ENCODE measurements at regions not wholly inside any gene's neighbourhood (a gene's known extent, or its start where the extent isn't known, plus 50 kb on each side); places are given as distances from the start of the nearest gene placed in this dataset.

DNA sequence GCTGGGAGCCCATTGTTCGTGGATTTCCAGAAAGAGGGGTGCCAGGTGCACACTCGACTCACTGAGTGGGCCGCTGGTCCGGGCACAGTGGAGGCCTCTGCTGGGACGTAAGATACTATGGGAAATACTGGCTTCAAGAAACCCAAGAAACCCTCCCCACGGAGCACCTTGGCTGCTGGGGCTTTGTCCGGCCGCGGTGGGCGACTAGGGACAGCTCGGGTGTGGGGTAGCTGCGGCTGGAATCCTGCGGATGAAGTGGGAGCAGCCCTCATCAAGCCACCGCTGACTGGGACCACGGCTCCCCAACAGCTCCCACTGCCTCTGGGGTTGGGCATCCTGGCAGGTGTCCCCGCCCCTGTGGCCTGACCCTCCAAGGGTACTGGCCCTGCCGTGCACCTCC, 69.5 kb upstream of the GATA5 start:
- no peak for DNase-seq (ENCODE audit: low spot score)

- DNase-seq (ENCODE audit: low spot score): no peak
Observed at GRCh38 chr20:62545901-62546525, 70.2 kb upstream of the GATA5 start.

DNA sequence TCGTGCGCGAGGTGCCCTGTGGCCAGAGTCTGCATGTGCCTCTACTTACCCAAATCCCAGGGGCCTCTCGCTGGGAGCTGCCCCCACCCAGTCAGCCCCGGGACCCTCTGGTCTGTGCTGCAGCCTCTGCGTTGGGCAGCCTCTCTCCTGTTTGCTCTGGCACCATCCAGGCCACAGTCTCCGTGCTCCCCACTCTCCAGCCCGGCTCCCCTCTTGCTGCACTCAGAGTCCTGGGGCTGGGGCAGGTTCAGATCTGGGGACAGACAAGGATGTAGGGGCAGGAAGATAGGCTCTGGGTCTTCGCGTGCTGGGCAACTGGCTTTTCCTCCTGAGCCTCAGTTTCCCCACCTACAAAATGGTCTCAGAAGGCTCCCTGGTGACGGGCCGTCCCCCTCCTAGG, 70.8 kb upstream of the GATA5 start:
- no peak for DNase-seq (ENCODE audit: low spot score)

DNA sequence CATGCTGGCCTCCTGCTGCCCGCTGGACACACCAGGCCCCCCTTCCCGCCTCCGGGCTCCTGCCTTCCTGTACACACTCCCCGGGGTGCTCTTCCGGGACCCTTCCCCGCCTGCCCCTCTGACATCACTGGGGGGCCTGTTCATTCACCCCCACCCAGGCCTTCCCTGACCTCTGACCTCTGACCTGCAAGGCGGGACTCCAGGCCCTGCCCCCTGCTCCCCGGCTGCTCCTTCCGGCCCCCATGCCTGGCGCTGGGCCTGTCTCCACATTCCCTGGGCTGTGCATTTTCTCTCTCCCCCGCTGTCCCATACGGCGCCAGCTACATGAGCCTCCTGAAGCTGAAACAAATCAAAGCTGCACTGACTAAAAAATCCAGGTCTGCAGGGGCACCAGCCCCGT, 71.6 kb upstream of the GATA5 start:
- no peak for DNase-seq (ENCODE audit: low spot score)

GRCh38 chr20:62548471-62548870, 72.7 kb upstream of the GATA5 start:
- no peak for DNase-seq (ENCODE audit: low spot score)

DNA sequence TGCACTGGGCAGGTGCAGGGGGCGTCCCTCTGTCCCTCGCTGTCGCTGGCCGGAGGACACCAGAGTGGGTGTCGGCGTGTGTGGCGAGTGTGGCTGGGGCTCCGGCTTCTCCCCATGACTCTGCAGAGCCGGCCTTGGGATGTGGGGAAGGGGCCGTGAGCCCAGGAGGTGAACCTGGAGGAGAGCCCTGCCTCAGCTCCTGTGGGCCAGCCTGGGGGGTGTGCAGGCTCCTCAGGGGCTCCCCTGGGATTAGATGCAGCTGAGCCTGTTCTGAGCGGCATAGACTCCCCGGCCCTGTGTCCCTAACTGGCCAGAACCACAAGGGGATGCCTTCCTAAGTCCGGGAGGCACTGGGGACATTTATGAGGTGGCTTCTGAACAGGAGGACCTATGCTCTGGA, 73.2 kb upstream of the GATA5 start:
- no peak for DNase-seq (ENCODE audit: low spot score)

- DNase-seq (ENCODE audit: low spot score): no peak
Observed at GRCh38 chr20:62549499-62550086, 73.8 kb upstream of the GATA5 start.

GRCh38 chr20:62550087-62550632, 74.4 kb upstream of the GATA5 start:
- DNase-seq (ENCODE audit: low spot score): no peak

GRCh38 chr20:62551407-62552323, 75.9 kb upstream of the GATA5 start:
- no peak for DNase-seq (ENCODE audit: low spot score)

DNA sequence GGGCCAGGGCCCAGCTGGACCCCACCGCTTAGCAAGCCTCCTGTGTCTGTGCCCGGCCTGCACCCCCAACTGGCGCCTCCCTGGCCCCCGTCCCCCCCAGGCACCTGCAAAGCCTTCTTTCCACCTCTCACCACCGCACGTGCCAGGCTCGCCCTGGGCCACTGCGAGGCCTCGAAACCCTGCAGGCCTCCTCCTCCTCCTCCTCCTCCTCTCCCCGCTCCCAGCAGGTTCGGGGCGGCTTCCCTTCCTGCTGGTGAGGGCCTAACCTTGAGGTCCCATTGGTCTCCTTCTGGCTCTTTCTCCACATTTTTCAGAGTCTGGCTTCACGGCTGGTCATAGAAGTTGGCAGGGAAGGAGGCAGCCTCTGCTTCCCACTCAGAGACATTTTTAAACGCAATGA, 76.8 kb upstream of the GATA5 start:
- DNase-seq (ENCODE audit: low spot score): no peak

DNA sequence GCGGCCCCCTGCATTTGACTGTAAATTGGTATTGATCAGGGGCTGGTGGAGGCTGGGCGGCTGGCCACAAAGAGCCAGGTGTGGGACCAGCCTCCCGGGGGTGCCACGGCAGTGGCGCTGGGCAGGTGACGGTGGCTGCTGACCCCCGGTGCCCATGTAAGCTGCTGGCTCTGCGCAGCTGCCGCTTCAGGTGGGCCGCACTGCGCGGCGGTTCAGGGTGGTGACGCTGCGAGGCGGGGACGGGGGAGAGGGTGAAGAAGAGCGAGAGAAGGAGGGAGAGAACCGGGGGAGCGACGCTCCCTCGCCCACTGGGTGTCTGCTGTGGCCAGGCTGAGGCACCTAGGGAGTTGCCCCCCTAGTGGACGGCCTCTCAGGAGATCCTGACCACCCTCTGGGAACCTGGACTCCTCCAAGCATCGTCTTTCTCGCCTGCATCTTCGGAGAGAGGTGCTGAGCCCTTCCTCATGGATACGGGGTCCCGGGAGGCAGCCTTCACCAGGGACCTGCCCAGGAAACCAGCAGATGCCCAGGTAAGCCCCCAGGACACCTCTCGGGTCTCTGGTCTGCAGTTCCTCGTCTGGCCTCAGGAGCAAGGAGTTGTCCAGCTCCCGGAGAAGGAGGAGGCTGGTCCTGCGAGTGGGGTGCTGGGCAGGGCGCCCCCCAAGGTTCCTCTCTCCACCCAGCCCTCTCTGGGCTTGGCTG, 77.5 kb upstream of the GATA5 start:
- DNase-seq (ENCODE audit: low spot score): no peak

GRCh38 chr20:62553838-62554161, 78.0 kb upstream of the GATA5 start:
- no peak for DNase-seq (ENCODE audit: low spot score)

- DNase-seq (ENCODE audit: low spot score): no peak
Observed at GRCh38 chr20:62554214-62554897, 78.6 kb upstream of the GATA5 start.

- no peak for DNase-seq (ENCODE audit: low spot score)
Observed at GRCh38 chr20:62554898-62555641, 79.3 kb upstream of the GATA5 start.

DNA sequence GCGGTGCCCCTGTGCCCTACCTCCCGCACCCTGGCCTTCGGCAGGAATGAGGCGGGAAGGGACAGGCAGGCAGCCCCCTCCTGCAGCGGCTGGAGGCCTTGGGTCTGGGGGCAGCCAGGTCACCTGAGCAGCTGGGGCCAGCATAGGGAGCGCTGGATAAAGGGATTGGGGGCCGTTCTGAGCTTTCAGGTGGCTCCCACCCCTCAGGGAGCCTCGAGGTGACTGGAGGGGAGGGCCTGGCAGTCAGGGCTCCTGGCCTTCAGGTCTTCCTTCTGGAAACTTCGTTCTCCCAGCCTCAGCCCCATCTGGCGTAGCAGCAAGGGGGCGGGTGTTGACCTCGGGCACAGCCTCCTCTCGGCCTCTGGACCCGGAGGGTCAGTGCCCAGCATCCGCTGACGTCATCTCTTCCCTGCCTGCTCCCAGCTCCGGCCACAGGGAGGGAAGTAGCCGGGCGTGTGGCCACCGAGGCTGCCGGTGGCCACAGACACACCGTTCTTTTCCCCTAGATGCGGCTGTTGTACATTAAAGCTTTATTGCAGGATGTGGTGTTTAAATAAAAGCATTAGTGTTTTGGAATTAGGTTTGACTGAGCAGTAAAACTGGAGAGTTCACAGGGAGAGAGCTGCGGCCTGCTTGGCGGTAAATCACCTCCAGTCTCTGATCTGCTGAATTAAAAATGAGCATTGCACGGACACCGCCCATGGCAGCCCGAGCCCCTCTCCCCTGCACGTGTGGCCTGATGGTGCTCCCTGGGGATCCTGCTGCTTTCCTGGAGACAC, 80.0 kb upstream of the GATA5 start:
- DNase-seq (ENCODE audit: low spot score): no peak

DNA sequence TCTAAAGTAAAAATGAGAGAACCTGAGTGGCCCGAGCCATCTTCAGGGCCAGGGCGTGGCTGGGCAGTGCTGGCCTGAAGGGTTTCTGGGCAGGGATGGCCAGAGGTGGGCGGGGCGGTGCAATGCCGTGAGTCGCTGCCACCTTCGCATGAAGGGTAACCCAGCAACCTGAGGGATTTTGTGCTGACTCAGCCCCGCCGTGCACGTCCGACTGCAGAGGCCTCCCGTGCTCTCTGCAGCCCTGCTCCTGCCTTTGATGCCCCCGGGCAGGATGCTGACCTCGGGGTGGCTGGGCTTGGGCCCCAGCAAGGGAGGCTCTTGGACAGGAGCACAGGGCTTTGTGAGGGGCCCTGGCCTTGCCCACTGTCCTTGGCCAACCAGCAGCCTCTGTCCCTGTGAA, 81.7 kb upstream of the GATA5 start:
- DNase-seq (ENCODE audit: low spot score): peak; percentile 72

GRCh38 chr20:62557999-62558408, 82.2 kb upstream of the GATA5 start:
- no peak for DNase-seq (ENCODE audit: low spot score)

- no peak for DNase-seq (ENCODE audit: low spot score)
Observed at GRCh38 chr20:62558779-62559178, 83.0 kb upstream of the GATA5 start.

DNA sequence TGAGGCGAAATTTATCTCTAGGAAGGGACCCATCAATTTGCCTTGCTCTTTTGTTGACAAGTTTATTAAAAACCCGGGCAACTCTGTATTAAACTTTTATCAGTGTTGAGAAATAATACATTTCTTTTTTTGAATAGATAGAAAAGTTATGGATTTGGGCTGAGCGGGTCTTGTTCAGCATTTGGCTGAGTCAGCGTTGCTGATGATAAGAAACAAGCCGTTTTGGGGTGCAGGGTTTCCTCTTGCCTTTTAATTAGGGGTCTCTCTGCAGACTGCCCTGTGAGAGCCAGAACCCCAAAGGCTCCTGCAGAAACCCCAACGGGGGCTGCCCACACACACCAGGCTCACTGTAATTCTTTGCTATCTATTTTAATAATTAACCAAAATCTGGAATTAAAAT, 82.1 kb upstream of the SLCO4A1 start:
- DNase-seq (ENCODE audit: low spot score): no peak

DNA sequence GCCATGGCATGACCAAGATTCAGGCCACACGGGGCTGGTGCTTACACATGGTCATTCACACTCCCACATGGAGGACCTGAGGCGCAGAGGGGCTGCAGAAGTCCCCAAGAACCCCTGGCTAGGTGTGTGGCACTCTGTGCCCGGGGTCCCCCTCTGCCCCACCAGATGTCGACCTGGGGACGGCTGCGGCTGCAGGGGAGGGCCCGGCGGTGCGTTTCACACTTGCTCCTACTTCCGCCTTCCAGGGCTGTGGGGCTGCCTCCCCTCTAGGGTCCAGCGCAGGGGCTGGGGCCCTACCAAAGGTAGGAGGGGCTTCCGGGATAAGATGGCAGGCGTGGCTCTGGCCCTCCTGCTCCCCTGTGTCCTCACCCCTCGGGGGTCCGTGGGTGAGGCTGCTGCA, 81.1 kb upstream of the SLCO4A1 start:
- DNase-seq (ENCODE audit: low spot score): no peak

Measured in A172 (cell line).